Karpas-422 (cell line): ENCODE measurements at regions not wholly inside any gene's neighbourhood (a gene's known extent, or its start where the extent isn't known, plus 50 kb on each side); places are given as distances from the start of the nearest gene placed in this dataset.
"Not testable (repeated sequence)": the region's sequence is repeated elsewhere in the genome, so short reads cannot be mapped to it uniquely, and the experiment has no call there.

Source experiments
- DNase-seq: peaks from one replicate; pipeline ENCODE4 v3.0.0-alpha.2; 2015
- H2AFZ ChIP-seq: fragments of 200-600 bp; sonication (generic); 2 replicates; pipeline ENCODE4 v1.6.1; 2014; ENCODE audit warnings: antibody characterized with exemption, low read length, mixed read lengths
- H3K27ac ChIP-seq: fragments of 200-600 bp; sonication (generic); 2 replicates; pipeline ENCODE4 v1.5.1; 2014; ENCODE audit warnings: mild to moderate bottlenecking, low read length, moderate library complexity
- H3K27me3 ChIP-seq: fragments of 200-600 bp; sonication (generic); 2 replicates; pipeline ENCODE4 v1.6.1; 2014; ENCODE audit warnings: low read length, mixed read lengths
- H3K36me3 ChIP-seq: fragments of 200-600 bp; sonication (generic); 2 replicates; pipeline ENCODE4 v1.6.1; 2014; ENCODE audit warnings: low read length, mixed read lengths; ENCODE audit not compliant: insufficient read depth
- H3K4me1 ChIP-seq: fragments of 200-600 bp; sonication (generic); 2 replicates; pipeline ENCODE4 v1.6.1; 2014; ENCODE audit warnings: mild to moderate bottlenecking, low read length, mixed read lengths
- H3K4me2 ChIP-seq: fragments of 200-600 bp; sonication (generic); 2 replicates; pipeline ENCODE4 v1.6.1; 2014; ENCODE audit warnings: low read length, low read depth, mild to moderate bottlenecking; ENCODE audit not compliant: poor library complexity, severe bottlenecking
- H3K4me3 ChIP-seq: fragments of 200-600 bp; sonication (generic); 2 replicates; pipeline ENCODE4 v1.5.1; 2014; ENCODE audit warnings: mild to moderate bottlenecking, antibody characterized with exemption, low read length, mixed read lengths
- H3K79me2 ChIP-seq: fragments of 200-600 bp; sonication (generic); 2 replicates; pipeline ENCODE4 v1.6.1; 2014; ENCODE audit warnings: mild to moderate bottlenecking, low read length, mixed read lengths
- H3K9ac ChIP-seq: fragments of 200-600 bp; sonication (generic); 2 replicates; pipeline ENCODE4 v1.6.0; 2014; ENCODE audit warnings: low read length
- H3K9me2 ChIP-seq: fragments of 200-600 bp; sonication (generic), shearing (Covaris generic); replicated peaks from 2 replicates; pipeline ENCODE4 v1.6.0; 2014; ENCODE audit warnings: mild to moderate bottlenecking, low read length, moderate library complexity; ENCODE audit not compliant: insufficient read depth
- H3K9me3 ChIP-seq: fragments of 300-700, 200-600 bp; sonication (generic); 2 replicates; pipeline ENCODE4 v1.6.1; 2014; ENCODE audit warnings: low read length, mixed read lengths
- H4K20me1 ChIP-seq: fragments of 200-600 bp; sonication (generic); 2 replicates; pipeline ENCODE4 v1.6.1; 2014; ENCODE audit warnings: mild to moderate bottlenecking, antibody characterized with exemption, low read length, low read depth; ENCODE audit not compliant: insufficient read depth

GRCh38 chr14:89675590-89675989 is 258.6 kb upstream of the FOXN3 start:
- H3K4me3 ChIP-seq, result no peak overlapping the region
- no peaks in the 10 kb centered on the region for H3K36me3 ChIP-seq
- H2AFZ ChIP-seq, result no peak overlapping the region
- no peaks in the 10 kb centered on the region for H3K4me1 ChIP-seq
- H3K9ac ChIP-seq, result no peak overlapping the region
- H3K27ac ChIP-seq, result no peak overlapping the region
- DNase-seq, result no peak
- no peak overlapping the region for H3K4me2 ChIP-seq
- H3K9me2 ChIP-seq, result no peaks in the 10 kb centered on the region
- no peaks in the 10 kb centered on the region for H3K79me2 ChIP-seq
- H3K27me3 ChIP-seq, result no peaks in the 10 kb centered on the region
- no peaks in the 10 kb centered on the region for H3K9me3 ChIP-seq
- H4K20me1 ChIP-seq, result no peaks in the 10 kb centered on the region

- Histone ChIP-seq H4K20me1 (no peaks in the 10 kb centered on the region), H3K79me2 (no peaks in the 10 kb centered on the region), H3K36me3 (no peaks in the 10 kb centered on the region)
Measured at GRCh38 chr14:89674936-89675335, 257.9 kb upstream of the FOXN3 start.

GRCh38 chr14:89674240-89674639 is 257.2 kb upstream of the FOXN3 start:
- DNase-seq, result no peak

More at GRCh38 chr14:89674936-89675335, 257.9 kb upstream of the FOXN3 start:
- H3K4me3 ChIP-seq, result no peak overlapping the region
- H2AFZ ChIP-seq, result no peak overlapping the region
- H3K9me2 ChIP-seq, result no peaks in the 10 kb centered on the region
- no peak overlapping the region for H3K27ac ChIP-seq
- H3K9me3 ChIP-seq, result no peaks in the 10 kb centered on the region
- DNase-seq, result no peak
- no peaks in the 10 kb centered on the region for H3K4me1 ChIP-seq
- no peaks in the 10 kb centered on the region for H3K27me3 ChIP-seq
- no peak overlapping the region for H3K9ac ChIP-seq
- H3K4me2 ChIP-seq, result no peak overlapping the region

GRCh38 chr14:89673512-89674225 is 256.6 kb upstream of the FOXN3 start:
- H3K27ac ChIP-seq, result no peak overlapping the region
- no peaks in the 10 kb centered on the region for H4K20me1 ChIP-seq
- no peaks in the 10 kb centered on the region for H3K79me2 ChIP-seq
- no peaks in the 10 kb centered on the region for H3K9me2 ChIP-seq
- H3K36me3 ChIP-seq, result no peaks in the 10 kb centered on the region
- no peak for DNase-seq
- H2AFZ ChIP-seq, result no peak overlapping the region
- no peak overlapping the region for H3K9ac ChIP-seq
- H3K27me3 ChIP-seq, result no peaks in the 10 kb centered on the region
- H3K4me1 ChIP-seq, result no peaks in the 10 kb centered on the region
- no peak overlapping the region for H3K4me2 ChIP-seq
- H3K9me3 ChIP-seq, result no peaks in the 10 kb centered on the region
- no peak overlapping the region for H3K4me3 ChIP-seq

More at GRCh38 chr14:89674240-89674639, 257.2 kb upstream of the FOXN3 start:
- Histone ChIP-seq H4K20me1 (no peaks in the 10 kb centered on the region), H3K4me1 (no peaks in the 10 kb centered on the region), H3K36me3 (no peaks in the 10 kb centered on the region), H3K9me3 (no peaks in the 10 kb centered on the region), H3K9me2 (no peaks in the 10 kb centered on the region), H3K79me2 (no peaks in the 10 kb centered on the region), H3K4me3 (no peak overlapping the region), H2AFZ (no peak overlapping the region), H3K4me2 (no peak overlapping the region), H3K27ac (no peak overlapping the region), H3K27me3 (no peaks in the 10 kb centered on the region), H3K9ac (no peak overlapping the region)

- Histone ChIP-seq H3K4me2 (no peak overlapping the region), H3K27me3 (no peaks in the 10 kb centered on the region), H3K9me3 (no peaks in the 10 kb centered on the region), H3K9ac (no peak overlapping the region), H3K9me2 (no peaks in the 10 kb centered on the region), H3K4me3 (no peak overlapping the region), H3K79me2 (no peaks in the 10 kb centered on the region), H2AFZ (no peak overlapping the region), H3K36me3 (no peaks in the 10 kb centered on the region), H3K4me1 (no peaks in the 10 kb centered on the region), H3K27ac (no peak overlapping the region), H4K20me1 (no peaks in the 10 kb centered on the region)
- no peak for DNase-seq
Measured at GRCh38 chr14:89672636-89673511, 255.8 kb upstream of the FOXN3 start.

- Histone ChIP-seq H3K4me1 (no peaks in the 10 kb centered on the region), H3K79me2 (no peaks in the 10 kb centered on the region), H2AFZ (no peak overlapping the region), H3K27ac (no peak overlapping the region), H3K9me3 (no peaks in the 10 kb centered on the region), H3K4me2 (no peak overlapping the region), H3K36me3 (no peaks in the 10 kb centered on the region), H3K9ac (no peak overlapping the region), H3K4me3 (no peak overlapping the region), H4K20me1 (no peaks in the 10 kb centered on the region), H3K9me2 (no peaks in the 10 kb centered on the region), H3K27me3 (no peaks in the 10 kb centered on the region)
- DNase-seq, result no peak
Measured at GRCh38 chr14:89669193-89669592, 252.2 kb upstream of the FOXN3 start.

- H3K4me2 ChIP-seq, result no peak overlapping the region
Measured at GRCh38 chr14:89667983-89668382, 250.9 kb upstream of the FOXN3 start.

GRCh38 chr14:89665300-89666081 is 248.5 kb upstream of the FOXN3 start:
- not testable (repeated sequence) for H3K27me3 ChIP-seq, H3K9me3 ChIP-seq, H3K27ac ChIP-seq, H3K4me2 ChIP-seq, H2AFZ ChIP-seq, H4K20me1 ChIP-seq, DNase-seq, H3K9me2 ChIP-seq, H3K4me3 ChIP-seq, H3K4me1 ChIP-seq, H3K36me3 ChIP-seq, H3K9ac ChIP-seq, H3K79me2 ChIP-seq

More at GRCh38 chr14:89667983-89668382, 250.9 kb upstream of the FOXN3 start:
- no peaks in the 10 kb centered on the region for H3K9me2 ChIP-seq
- no peak for DNase-seq
- H3K9ac ChIP-seq, result no peak overlapping the region
- no peak overlapping the region for H2AFZ ChIP-seq
- no peaks in the 10 kb centered on the region for H3K79me2 ChIP-seq
- H3K27me3 ChIP-seq, result no peaks in the 10 kb centered on the region
- no peaks in the 10 kb centered on the region for H3K36me3 ChIP-seq
- no peaks in the 10 kb centered on the region for H4K20me1 ChIP-seq
- no peaks in the 10 kb centered on the region for H3K9me3 ChIP-seq
- H3K4me3 ChIP-seq, result no peak overlapping the region
- no peak overlapping the region for H3K27ac ChIP-seq
- H3K4me1 ChIP-seq, result no peaks in the 10 kb centered on the region
